Neural progenitor cell (in vitro differentiated cells): ENCODE measurements at regions not wholly inside any gene's neighbourhood (a gene's known extent, or its start where the extent isn't known, plus 50 kb on each side); places are given as distances from the start of the nearest gene placed in this dataset.

Experiments used
- CTCF ChIP-seq: fragments of 200-600 bp; sonication (generic); IDR thresholded peaks from 2 replicates; pipeline ENCODE4 v1.5.1; 2017; ENCODE audit warnings: antibody characterized with exemption, mild to moderate bottlenecking
- EZH2phosphoT487 ChIP-seq: fragments of 200-600 bp; sonication (generic); IDR thresholded peaks from 2 replicates; pipeline ENCODE4 v1.6.1; 2017; ENCODE audit warnings: antibody characterized with exemption

GRCh38 chr9:26169708-26170107, 491.5 kb upstream of the TUSC1 start:
- no peak for TF ChIP-seq CTCF
- no peak for TF ChIP-seq EZH2phosphoT487
